Fibroblast of villous mesenchyme (primary cell): ENCODE measurements at regions not wholly inside any gene's neighbourhood (a gene's known extent, or its start where the extent isn't known, plus 50 kb on each side); places are given as distances from the start of the nearest gene placed in this dataset.

Experiments
- DNase-seq: peaks from one replicate; pipeline ENCODE4 v3.0.0-alpha.2; 2010; ENCODE audit warnings: low read depth
- H3K4me3 ChIP-seq: 2 replicates; pipeline ENCODE4 v1.5.1; 2011; ENCODE audit warnings: low read depth, mild to moderate bottlenecking, low read length
- TF ChIP-seq, protein P1 (sequence below): IDR thresholded peaks from 2 replicates; pipeline ENCODE4 v1.5.1; 2012; ENCODE audit warnings: low read depth, mild to moderate bottlenecking, low read length; ENCODE audit not compliant: insufficient read depth

DNA sequence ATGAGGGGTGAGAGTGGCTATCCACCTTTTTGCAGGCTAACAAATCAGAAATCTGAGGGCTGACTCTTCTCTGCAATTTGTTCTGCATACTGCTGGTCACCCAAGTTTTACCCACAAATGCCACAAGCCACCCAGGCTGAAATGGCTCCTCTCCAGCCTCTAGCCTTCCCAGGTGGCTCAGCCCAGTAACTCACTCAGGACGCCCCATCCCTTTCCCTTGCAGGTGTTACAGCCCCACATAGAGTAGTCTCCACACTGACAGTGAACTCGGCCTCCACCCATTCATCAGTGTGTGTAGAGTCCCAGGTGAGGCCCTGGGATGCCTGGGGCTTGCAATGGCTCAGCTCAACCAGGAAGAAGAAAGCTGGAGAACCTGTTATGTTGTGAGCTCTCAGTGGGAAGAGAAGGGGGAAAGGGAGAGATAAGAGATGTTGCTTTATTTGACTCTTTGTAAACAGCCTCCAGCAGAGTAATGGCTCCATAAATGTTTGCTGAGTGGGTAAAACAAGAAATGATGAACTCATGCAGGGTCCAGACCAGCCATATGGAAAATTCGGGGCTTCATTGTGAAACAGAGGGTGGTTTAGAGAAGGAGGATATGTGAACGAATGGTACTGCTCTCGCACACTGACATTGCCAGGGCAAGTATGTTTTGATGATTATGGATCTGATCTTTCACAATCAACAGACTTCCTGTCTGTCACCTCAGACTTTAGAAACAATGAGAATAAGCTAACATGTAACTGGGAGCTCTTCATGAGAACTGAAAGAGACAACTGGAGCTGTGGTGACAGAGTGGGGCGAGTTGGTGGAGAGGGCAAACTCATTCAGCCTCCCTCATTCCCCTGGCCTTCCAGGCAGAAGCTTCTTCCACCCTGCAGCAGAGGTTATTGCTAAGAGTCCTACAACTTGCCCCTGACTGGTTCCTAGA lies 74.2 kb upstream of the RFC3 start:
- H3K4me3 ChIP-seq: no peak overlapping the region
- DNase-seq: no peak
- TF ChIP-seq, protein P1, sequence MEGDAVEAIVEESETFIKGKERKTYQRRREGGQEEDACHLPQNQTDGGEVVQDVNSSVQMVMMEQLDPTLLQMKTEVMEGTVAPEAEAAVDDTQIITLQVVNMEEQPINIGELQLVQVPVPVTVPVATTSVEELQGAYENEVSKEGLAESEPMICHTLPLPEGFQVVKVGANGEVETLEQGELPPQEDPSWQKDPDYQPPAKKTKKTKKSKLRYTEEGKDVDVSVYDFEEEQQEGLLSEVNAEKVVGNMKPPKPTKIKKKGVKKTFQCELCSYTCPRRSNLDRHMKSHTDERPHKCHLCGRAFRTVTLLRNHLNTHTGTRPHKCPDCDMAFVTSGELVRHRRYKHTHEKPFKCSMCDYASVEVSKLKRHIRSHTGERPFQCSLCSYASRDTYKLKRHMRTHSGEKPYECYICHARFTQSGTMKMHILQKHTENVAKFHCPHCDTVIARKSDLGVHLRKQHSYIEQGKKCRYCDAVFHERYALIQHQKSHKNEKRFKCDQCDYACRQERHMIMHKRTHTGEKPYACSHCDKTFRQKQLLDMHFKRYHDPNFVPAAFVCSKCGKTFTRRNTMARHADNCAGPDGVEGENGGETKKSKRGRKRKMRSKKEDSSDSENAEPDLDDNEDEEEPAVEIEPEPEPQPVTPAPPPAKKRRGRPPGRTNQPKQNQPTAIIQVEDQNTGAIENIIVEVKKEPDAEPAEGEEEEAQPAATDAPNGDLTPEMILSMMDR: no peak

DNA sequence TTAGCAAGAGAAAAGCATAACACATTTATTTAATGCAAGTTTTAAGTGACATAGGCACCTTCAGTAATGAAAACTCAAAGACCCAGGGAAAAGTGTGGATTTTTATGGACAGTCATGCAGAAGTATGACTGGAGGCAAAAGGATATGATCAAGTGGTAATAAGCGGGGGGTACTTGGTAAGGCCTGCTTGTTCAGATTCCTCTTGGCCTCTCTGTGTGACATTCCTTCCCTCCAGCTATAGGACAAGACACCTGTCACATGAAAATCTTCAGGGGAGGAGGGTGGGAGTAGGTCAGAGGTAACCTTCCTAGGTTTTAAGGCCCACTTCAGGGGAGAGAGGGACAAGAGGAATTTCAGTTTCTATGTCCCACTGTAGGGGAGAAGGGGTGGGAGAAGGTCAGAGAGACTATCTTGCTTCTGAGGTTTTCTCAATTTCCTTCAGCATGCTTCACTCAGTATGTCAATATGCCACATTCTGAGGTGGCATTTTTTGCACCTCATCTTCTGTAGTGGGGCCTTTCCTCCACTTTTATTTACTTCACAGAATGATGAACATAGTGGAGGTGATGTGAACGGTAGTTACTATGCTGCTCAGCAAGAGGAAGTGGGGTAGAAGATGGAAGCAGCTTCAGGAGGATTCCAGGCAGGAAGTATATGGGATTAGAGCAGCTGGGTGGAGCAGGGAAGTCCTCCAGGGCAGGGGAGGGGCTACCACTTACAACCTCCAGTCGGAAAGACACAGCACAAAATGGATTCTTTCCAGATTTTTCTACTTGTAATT lies 73.2 kb upstream of the RFC3 start:
- H3K4me3 ChIP-seq: no peak overlapping the region
- DNase-seq: no peak
- TF ChIP-seq, protein P1: no peak

DNA sequence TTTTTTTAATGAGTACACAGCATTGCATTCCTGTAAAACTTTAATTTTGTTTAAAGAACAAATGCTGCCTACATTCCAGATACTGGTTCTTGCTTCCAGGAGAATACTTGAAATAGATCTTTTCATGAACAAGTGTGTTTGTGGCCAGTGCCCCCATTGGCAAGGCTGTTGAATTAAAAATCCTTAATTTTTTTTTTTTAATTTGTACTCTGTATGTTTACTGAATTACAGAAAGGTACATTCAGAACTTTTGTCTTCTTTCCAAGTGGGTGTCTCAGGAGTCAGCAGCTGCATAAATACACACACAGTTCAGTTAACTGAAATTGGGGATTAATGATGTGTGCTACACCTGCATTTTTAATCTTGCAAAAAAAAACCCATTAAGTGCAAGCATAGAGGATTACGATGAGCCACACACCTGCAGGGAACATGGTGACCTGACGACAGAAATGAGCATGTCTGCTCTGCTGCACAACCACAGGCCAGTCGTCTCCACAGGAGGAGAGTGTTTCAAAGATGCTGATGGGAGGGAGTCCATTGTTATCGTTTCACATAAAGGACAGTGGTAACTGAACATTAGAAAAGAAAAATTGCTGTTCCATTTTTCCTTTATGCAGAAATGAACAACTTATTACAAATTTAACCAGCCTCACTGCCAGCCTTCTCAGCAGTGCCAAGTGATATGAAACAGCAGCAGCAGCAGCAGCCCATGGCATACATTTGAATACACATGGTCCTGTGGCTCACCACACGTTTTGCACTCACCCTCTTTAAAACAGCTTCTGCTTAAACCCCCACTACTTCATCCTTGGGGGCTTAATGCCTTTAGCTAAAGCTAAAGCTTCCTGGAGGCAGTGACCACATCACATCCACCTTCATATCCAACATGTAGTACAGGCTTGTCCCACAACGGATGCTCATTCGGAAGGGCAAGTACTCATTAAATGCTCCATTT lies 72.3 kb upstream of the RFC3 start:
- no peak overlapping the region for H3K4me3 ChIP-seq
- TF ChIP-seq, protein P1: no peak
- DNase-seq: no peak

DNA sequence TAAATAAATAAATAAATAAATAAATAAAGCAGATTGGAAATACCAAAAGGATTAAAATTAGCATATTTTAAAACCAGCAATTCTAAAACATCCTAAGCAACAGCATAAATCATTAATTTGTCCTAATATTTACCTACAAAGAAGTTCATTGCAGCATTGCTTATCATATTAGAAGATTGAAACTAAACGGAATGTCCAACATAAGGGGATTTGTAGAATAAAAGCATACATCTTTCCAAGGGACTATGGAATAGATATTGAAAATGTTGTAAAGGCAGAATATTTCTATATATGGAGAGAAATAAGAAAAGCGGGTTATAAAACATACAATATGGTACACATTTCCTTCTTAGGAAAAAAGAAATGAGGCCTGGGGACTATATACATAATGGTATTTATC lies 71.1 kb upstream of the RFC3 start:
- no peak for DNase-seq
- TF ChIP-seq, protein P1: no peak
- no peak overlapping the region for H3K4me3 ChIP-seq

DNA sequence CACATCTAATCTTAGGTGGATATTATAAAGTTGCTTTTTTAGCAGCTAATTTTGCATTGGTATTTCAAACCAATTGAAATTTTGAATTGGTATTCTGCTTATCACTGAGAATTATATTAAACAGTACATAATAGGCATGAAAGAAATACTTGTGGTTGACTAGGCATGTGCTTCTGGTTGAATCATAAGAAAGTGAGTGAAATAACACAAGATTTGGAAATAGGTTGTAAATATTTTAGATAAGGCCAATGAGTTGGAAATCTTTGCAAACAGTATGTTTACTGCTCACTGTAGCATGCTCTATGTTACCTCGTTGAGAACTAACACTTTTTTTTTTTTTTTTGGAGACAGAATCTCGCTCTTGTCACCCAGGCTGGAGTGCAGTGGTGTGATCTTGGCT lies 66.8 kb upstream of the RFC3 start:
- TF ChIP-seq, protein P1: no peak
- DNase-seq: peak; percentile 87
- H3K4me3 ChIP-seq: no peak overlapping the region

DNA sequence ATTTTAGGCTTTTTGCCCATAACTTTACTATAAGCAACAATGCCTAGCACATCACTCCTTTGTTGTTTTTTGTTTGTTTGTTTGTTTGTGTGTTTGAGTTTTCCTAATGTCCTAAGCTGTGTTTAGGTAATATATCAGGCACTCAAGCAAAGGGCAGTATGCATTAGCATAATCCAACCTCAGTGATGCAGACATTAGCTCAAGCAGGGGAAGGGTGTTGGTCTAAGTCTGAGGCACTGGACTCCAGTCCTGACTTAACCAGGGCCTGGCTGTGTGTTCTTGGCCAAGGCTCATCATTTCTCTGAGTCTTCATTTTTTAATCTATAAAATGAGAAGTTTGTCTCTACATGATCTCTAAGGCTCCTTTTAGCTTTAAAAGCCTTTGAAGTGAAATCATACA lies 65.9 kb upstream of the RFC3 start:
- TF ChIP-seq, protein P1: no peak
- DNase-seq: no peak
- H3K4me3 ChIP-seq: no peak overlapping the region
